Common myeloid progenitor, CD34-positive (primary cell): ENCODE measurements at regions not wholly inside any gene's neighbourhood (a gene's known extent, or its start where the extent isn't known, plus 50 kb on each side); places are given as distances from the start of the nearest gene placed in this dataset.
A peak's percentile ranks its signal among the peaks of the same experiment; 100 is the strongest.

Experiments
- CTCF ChIA-PET: fragments of 350-600 bp; sonication (Branson Sonifier 250); formaldehyde crosslinking; loops from one replicate; lab custom pipeline; 2021; ENCODE audit warnings: antibody characterized with exemption; lab: Charles Lee
- POLR2A ChIA-PET: fragments of 350-600 bp; sonication (Branson Sonifier 250); formaldehyde crosslinking; loops from one replicate; lab custom pipeline; 2021; ENCODE audit warnings: antibody characterized with exemption; lab: Charles Lee
- DNase-seq, 3 donors: peaks; one replicate each; pipeline versions ENCODE4 v3.0.0 to v3.0.0-alpha.2; 2013
- H3K27ac ChIP-seq, 2 experiments: 1 replicate in 1 of 2; 2 replicates in 1 of 2; pipeline ENCODE4 v1.7.0; 2013; ENCODE audit warnings: inconsistent platforms in 2 of 2, low read length in 2 of 2, mild to moderate bottlenecking in 2 of 2, low read depth in 1 of 2, moderate library complexity in 1 of 2; ENCODE audit not compliant: severe bottlenecking in 2 of 2, insufficient read depth in 1 of 2, poor library complexity in 1 of 2
- H3K27me3 ChIP-seq, 5 experiments: replicated peaks in 2 of 5; 1 replicate in 3 of 5; 2 replicates in 2 of 5; pipeline versions ENCODE4 v1.6.1 to v1.7.0; 2013; ENCODE audit warnings: low read length in 4 of 5, mild to moderate bottlenecking in 2 of 5, moderate library complexity in 2 of 5, inconsistent platforms in 1 of 5; ENCODE audit not compliant: insufficient read depth in 5 of 5, control insufficient read depth in 4 of 5
- H3K36me3 ChIP-seq, 4 experiments: 1 replicate in 2 of 4; 2 replicates in 2 of 4; pipeline versions ENCODE4 v1.6.1 to v1.7.0; 2013; ENCODE audit warnings: low read length in 3 of 4, control low read depth in 1 of 4, mild to moderate bottlenecking in 1 of 4; ENCODE audit not compliant: control insufficient read depth in 4 of 4, insufficient read depth in 4 of 4
- H3K4me1 ChIP-seq, 4 experiments: 1 replicate in 3 of 4; 2 replicates in 1 of 4; pipeline versions ENCODE4 v1.6.1 to v1.7.1; 2013; ENCODE audit warnings: low read length in 3 of 4, mild to moderate bottlenecking in 3 of 4, control low read depth in 1 of 4, inconsistent platforms in 1 of 4, moderate library complexity in 1 of 4; ENCODE audit not compliant: control insufficient read depth in 4 of 4, insufficient read depth in 4 of 4; ENCODE audit errors: control extremely low read depth in 1 of 4
- H3K4me3 ChIP-seq, 7 experiments: 1 replicate in 4 of 7; 2 replicates in 3 of 7; pipeline versions ENCODE4 v1.5.1 to v1.7.0; 2013; ENCODE audit warnings: mild to moderate bottlenecking in 7 of 7, low read length in 6 of 7, moderate library complexity in 6 of 7, inconsistent platforms in 2 of 7, low read depth in 2 of 7, control low read depth in 1 of 7; ENCODE audit not compliant: insufficient read depth in 4 of 7, control insufficient read depth in 1 of 7; ENCODE audit errors: extremely low read depth in 1 of 7
- H3K9me3 ChIP-seq, 5 experiments: 1 replicate in 4 of 5; 2 replicates in 1 of 5; pipeline versions ENCODE4 v1.6.1 to v1.7.1; 2013; ENCODE audit warnings: low read length in 4 of 5, mild to moderate bottlenecking in 2 of 5, inconsistent platforms in 1 of 5, low read depth in 1 of 5, moderate library complexity in 1 of 5; ENCODE audit not compliant: control insufficient read depth in 4 of 5, insufficient read depth in 2 of 5; ENCODE audit errors: control extremely low read depth in 1 of 5
- WGBS: methylation state at CpG from one replicate; pipeline ENCODE4 v1.1.5; 2013; ENCODE audit not compliant: insufficient coverage; 5-methylcytosine and 5-hydroxymethylcytosine counted together

- no peaks in the 10 kb centered on the region for H3K4me1 ChIP-seq
- CTCF ChIA-PET, result interaction anchor here (1.1 kb wide), 1 partner anchor 8 kb away, joined by 3 read pairs; no protein-coding TSS in a partner anchor
- no peaks in the 10 kb centered on the region for H3K36me3 ChIP-seq
- no CpG with 5 or more reads among the region's 3 CpGs for WGBS
- H3K27me3 ChIP-seq, result no peaks in the 10 kb centered on the region
- DNase-seq, result no peak
- no peak overlapping the region for H3K4me3 ChIP-seq
- POLR2A ChIA-PET, result no interaction called here
- peaks cover 0 to 1% (median 0%) of the 10 kb centered on the region in 5 experiments for H3K9me3 ChIP-seq
- no peak overlapping the region for H3K27ac ChIP-seq
Observed at GRCh38 chr15:53210653-53211052, 420.5 kb upstream of the ONECUT1 start.

- Histone ChIP-seq H3K9me3 (peaks cover 0 to 1% (median 0%) of the 10 kb centered on the region in 5 experiments), H3K4me3 (no peak overlapping the region), H3K27ac (no peak overlapping the region), H3K27me3 (no peaks in the 10 kb centered on the region), H3K4me1 (peaks cover 0 to under 1% (median 0%) of the 10 kb centered on the region in 4 experiments), H3K36me3 (no peaks in the 10 kb centered on the region)
- no peak for DNase-seq
- ChIA-PET POLR2A (no interaction called here), CTCF (no interaction called here)
- 84% methylated on average over 3 of the region's 9 CpGs for WGBS
Observed at GRCh38 chr15:53209396-53210042, 419.4 kb upstream of the ONECUT1 start.

- no peak for DNase-seq
Observed at GRCh38 chr15:53208751-53209150, 418.6 kb upstream of the ONECUT1 start.

GRCh38 chr15:53203454-53203853 is 413.3 kb upstream of the ONECUT1 start:
- POLR2A ChIA-PET, result no interaction called here
- H3K4me3 ChIP-seq, result peak overlapping the region in 4 of 7 experiments; percentile 6 to 42 (median 31)
- 24% methylated on average over 4 of the region's 4 CpGs for WGBS
- H3K36me3 ChIP-seq, result no peaks in the 10 kb centered on the region
- DNase-seq, result peak in 2 of 3 donors; percentile 34 to 46
- no peaks in the 10 kb centered on the region for H3K27me3 ChIP-seq
- H3K27ac ChIP-seq, result peak overlapping the region in 1 of 2 experiments; percentile 59
- peaks cover 0 to 1% (median 0%) of the 10 kb centered on the region in 5 experiments for H3K9me3 ChIP-seq
- CTCF ChIA-PET, result interaction anchor here (1.2 kb wide), 1 partner anchor 26 kb away, joined by 3 read pairs; no protein-coding TSS in a partner anchor
- H3K4me1 ChIP-seq, result peaks cover 15 to 40% (median 34%) of the 10 kb centered on the region in 4 experiments

More at GRCh38 chr15:53208751-53209150, 418.6 kb upstream of the ONECUT1 start:
- Histone ChIP-seq H3K36me3 (no peaks in the 10 kb centered on the region), H3K4me3 (no peak overlapping the region), H3K27ac (no peak overlapping the region), H3K9me3 (peaks cover 0 to 1% (median 0%) of the 10 kb centered on the region in 5 experiments), H3K27me3 (no peaks in the 10 kb centered on the region), H3K4me1 (peaks cover 5 to 8% (median 6%) of the 10 kb centered on the region in 4 experiments)
- CTCF ChIA-PET, result interaction anchor here (1.0 kb wide), 1 partner anchor 12 kb away, joined by 3 read pairs; no protein-coding TSS in a partner anchor
- no CpG with 5 or more reads among the region's 4 CpGs for WGBS
- POLR2A ChIA-PET, result no interaction called here

- no peak for DNase-seq
- Histone ChIP-seq H3K9me3 (peaks cover 0 to 1% (median 0%) of the 10 kb centered on the region in 5 experiments), H3K27ac (peak overlapping the region in 1 of 2 experiments; percentile 59), H3K36me3 (no peaks in the 10 kb centered on the region), H3K4me3 (peak overlapping the region in 1 of 7 experiments; percentile 42), H3K4me1 (peaks cover 15 to 40% (median 34%) of the 10 kb centered on the region in 4 experiments), H3K27me3 (peaks cover 0 to 1% (median 0%) of the 10 kb centered on the region in 5 experiments)
- CTCF ChIA-PET, result interaction anchor here (1.3 kb wide), 1 partner anchor 9 kb away, joined by 3 read pairs; no protein-coding TSS in a partner anchor
- POLR2A ChIA-PET, result no interaction called here
- no CpG with 5 or more reads among the region's 1 CpG for WGBS
Observed at GRCh38 chr15:53202876-53203275, 412.7 kb upstream of the ONECUT1 start.

- peak overlapping the region in 2 of 7 experiments; percentile 21 to 42 for H3K4me3 ChIP-seq
- ChIA-PET CTCF (interaction anchor here (0.6 to 1.2 kb wide), 4 partner anchors 8 to 391 kb away, joined by 3 to 4 read pairs (median 3); no protein-coding TSS in a partner anchor), POLR2A (no interaction called here)
- no peaks in the 10 kb centered on the region for H3K36me3 ChIP-seq
- peaks cover 0 to 10% (median 6%) of the 10 kb centered on the region in 5 experiments for H3K27me3 ChIP-seq
- DNase-seq, result peak; percentile 76 to 84 (median 83)
- no peaks in the 10 kb centered on the region for H3K9me3 ChIP-seq
- no peak overlapping the region for H3K27ac ChIP-seq
- 7% methylated on average over 12 of the region's 23 CpGs for WGBS
- peaks cover 2 to 28% (median 17%) of the 10 kb centered on the region in 4 experiments for H3K4me1 ChIP-seq
Observed at GRCh38 chr15:53197426-53197839, 407.3 kb upstream of the ONECUT1 start.

- Histone ChIP-seq H3K27ac (no peak overlapping the region), H3K4me1 (peaks cover 0 to 22% (median 11%) of the 10 kb centered on the region in 4 experiments), H3K36me3 (no peaks in the 10 kb centered on the region), H3K27me3 (peaks cover 0 to 10% (median 6%) of the 10 kb centered on the region in 5 experiments), H3K4me3 (peak overlapping the region in 1 of 7 experiments; percentile 35), H3K9me3 (no peaks in the 10 kb centered on the region)
- no peak for DNase-seq
- ChIA-PET POLR2A (no interaction called here), CTCF (interaction anchor here (0.6 to 1.2 kb wide), 4 partner anchors 9 to 390 kb away, joined by 3 to 4 read pairs (median 3); no protein-coding TSS in a partner anchor)
- 64% methylated on average over 9 of the region's 11 CpGs for WGBS
Observed at GRCh38 chr15:53196788-53197187, 406.7 kb upstream of the ONECUT1 start.
